ENCODE measurements at regions not wholly inside any gene's neighbourhood (a gene's known extent, or its start where the extent isn't known, plus 50 kb on each side); places are given as distances from the start of the nearest gene placed in this dataset.

DNA sequence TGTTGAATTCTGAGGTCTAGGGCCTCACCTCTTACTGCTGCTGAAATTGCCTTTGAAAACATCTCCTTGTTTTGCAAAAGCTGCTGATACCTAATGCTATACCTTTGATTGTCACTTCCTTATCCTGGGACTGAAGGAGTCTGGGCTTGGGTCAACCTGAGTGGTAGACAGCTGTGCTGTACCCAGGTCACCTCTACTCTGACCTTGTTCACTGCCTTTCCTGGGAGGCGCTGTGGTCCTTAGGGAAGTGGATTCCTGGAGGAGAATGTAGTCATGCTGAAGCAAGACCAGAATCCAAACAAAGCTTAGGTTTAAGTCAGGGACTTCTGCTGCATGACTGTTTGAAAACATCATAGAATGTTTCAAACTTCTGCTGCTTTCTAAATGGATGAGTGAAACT, 191.4 kb downstream of the SNAPC1 start:
- no peak overlapping the region for H3K4me3 ChIP-seq (ENCODE audit: low read depth, low read length)
- ChIA-PET CTCF (interaction anchor here (0.8 to 1.5 kb wide), 3 partner anchors 10 to 174 kb away, joined by 3 to 5 read pairs (median 3); no protein-coding TSS in a partner anchor), POLR2A (no interaction called here)
- no peaks in the 10 kb centered on the region for H3K36me3 ChIP-seq (ENCODE audit: control insufficient read depth, insufficient read depth, low read length)
- no peak for DNase-seq (ENCODE audit: low read depth)
- TF ChIP-seq, protein P1, sequence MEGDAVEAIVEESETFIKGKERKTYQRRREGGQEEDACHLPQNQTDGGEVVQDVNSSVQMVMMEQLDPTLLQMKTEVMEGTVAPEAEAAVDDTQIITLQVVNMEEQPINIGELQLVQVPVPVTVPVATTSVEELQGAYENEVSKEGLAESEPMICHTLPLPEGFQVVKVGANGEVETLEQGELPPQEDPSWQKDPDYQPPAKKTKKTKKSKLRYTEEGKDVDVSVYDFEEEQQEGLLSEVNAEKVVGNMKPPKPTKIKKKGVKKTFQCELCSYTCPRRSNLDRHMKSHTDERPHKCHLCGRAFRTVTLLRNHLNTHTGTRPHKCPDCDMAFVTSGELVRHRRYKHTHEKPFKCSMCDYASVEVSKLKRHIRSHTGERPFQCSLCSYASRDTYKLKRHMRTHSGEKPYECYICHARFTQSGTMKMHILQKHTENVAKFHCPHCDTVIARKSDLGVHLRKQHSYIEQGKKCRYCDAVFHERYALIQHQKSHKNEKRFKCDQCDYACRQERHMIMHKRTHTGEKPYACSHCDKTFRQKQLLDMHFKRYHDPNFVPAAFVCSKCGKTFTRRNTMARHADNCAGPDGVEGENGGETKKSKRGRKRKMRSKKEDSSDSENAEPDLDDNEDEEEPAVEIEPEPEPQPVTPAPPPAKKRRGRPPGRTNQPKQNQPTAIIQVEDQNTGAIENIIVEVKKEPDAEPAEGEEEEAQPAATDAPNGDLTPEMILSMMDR (IDR thresholded peaks at IDR 0.05; ENCODE audit: insufficient read depth, low read depth, low read length) = no peak
- no peaks in the 10 kb centered on the region for H3K27me3 ChIP-seq (ENCODE audit: control insufficient read depth, insufficient read depth, low read length)

DNA sequence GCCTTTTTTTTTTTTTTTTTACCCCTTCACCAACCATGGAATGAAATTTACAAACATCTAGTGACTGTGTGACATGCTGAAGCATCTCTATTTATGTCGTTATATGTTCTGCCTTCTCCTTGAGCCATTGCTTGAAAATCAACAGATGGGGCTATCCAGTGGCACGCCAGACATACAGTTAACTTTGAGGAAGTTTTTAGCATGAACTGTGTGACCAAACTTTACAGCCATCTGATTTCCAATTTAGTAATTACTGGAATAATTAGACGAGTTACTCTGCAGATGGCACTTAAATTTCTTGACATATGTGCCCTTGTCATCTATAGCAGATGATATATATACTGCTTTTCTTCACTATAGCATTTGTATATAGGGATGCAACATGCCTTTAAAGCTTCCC, 192.1 kb downstream of the SNAPC1 start:
- TF ChIP-seq, protein P1 (IDR thresholded peaks at IDR 0.05; ENCODE audit: insufficient read depth, low read depth, low read length) = no peak
- Histone ChIP-seq H3K4me3 (ENCODE audit: low read depth, low read length) (no peak overlapping the region), H3K27me3 (ENCODE audit: control insufficient read depth, insufficient read depth, low read length) (no peaks in the 10 kb centered on the region), H3K36me3 (ENCODE audit: control insufficient read depth, insufficient read depth, low read length) (no peaks in the 10 kb centered on the region)
- ChIA-PET CTCF (interaction anchor here (1.5 kb wide), 1 partner anchor 11 kb away, joined by 3 read pairs; no protein-coding TSS in a partner anchor), POLR2A (no interaction called here)
- no peak for DNase-seq (ENCODE audit: low read depth)

DNA sequence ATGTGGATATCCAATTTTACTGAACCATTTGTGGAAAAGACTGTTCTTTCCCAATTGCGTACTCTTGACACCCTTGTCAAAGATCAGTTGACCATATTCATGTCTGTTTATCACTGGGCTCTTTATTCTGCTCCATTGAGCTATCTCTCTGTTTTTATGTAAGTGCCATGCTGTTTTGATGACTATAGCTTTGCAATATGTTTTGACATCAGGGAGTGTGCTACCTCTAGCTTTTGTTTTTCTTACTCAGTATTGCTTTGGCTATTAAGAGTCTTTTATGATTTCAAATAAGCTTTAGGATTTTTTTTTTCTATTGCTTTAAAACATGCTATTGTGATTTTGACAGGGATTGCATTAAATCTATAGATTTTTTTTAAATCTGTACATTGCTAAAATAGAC, 194.3 kb downstream of the SNAPC1 start:
- H3K4me3 ChIP-seq (ENCODE audit: low read depth, low read length) = no peak overlapping the region
- ChIA-PET POLR2A (no interaction called here), CTCF (interaction anchor here (0.6 to 0.7 kb wide), 2 partner anchors 24 to 443 kb away, joined by 3 to 4 read pairs; no protein-coding TSS in a partner anchor)
- no peak for DNase-seq (ENCODE audit: low read depth)
- no peaks in the 10 kb centered on the region for H3K36me3 ChIP-seq (ENCODE audit: control insufficient read depth, insufficient read depth, low read length)
- TF ChIP-seq, protein P1 (IDR thresholded peaks at IDR 0.05; ENCODE audit: insufficient read depth, low read depth, low read length) = no peak
- H3K27me3 ChIP-seq (ENCODE audit: control insufficient read depth, insufficient read depth, low read length) = no peaks in the 10 kb centered on the region

DNA sequence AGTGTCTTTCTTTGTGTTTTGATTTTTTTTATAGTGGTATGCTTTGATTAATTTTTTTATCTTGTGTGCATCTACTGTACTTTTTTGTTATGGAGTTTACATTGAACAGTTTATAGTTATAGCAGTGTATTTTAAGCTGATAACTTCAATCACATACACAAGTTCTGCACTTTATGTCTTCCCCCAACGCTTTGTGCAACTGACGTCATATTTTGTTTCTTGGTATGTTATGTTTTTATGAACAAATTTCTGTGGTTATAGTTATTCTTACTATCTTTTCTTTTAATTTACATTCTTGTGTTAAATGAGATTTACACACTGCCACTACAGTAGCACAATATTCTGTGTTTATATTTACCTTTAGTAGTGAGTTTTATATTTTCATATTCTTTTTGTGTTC, 197.1 kb downstream of the SNAPC1 start:
- POLR2A ChIA-PET = no interaction called here
- DNase-seq (ENCODE audit: low read depth) = no peak
- no peaks in the 10 kb centered on the region for H3K27me3 ChIP-seq (ENCODE audit: control insufficient read depth, insufficient read depth, low read length)
- H3K36me3 ChIP-seq (ENCODE audit: control insufficient read depth, insufficient read depth, low read length) = no peaks in the 10 kb centered on the region
- CTCF ChIA-PET = no interaction called here
- no peak overlapping the region for H3K4me3 ChIP-seq (ENCODE audit: low read depth, low read length)
- TF ChIP-seq, protein P1 (IDR thresholded peaks at IDR 0.05; ENCODE audit: insufficient read depth, low read depth, low read length) = no peak

DNA sequence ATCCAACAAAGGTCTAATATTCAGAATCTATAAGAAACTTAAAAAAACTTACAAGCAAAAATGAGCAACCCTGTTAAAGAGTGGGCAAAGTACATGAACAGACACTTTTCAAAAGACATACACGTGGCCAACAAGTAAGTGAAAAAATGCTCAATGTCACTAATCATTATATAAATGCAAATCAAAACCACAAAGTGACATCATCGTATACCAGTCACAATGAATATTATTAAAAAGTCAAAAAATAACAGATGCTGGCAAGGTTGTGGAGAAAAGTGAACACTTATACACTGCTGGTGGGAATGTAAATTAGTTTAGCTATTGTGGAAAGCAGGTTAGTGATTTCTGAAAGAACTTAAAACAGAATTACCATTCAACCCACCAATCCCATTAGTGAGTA, 199.1 kb downstream of the SNAPC1 start:
- Histone ChIP-seq H3K27me3 (ENCODE audit: control insufficient read depth, insufficient read depth, low read length) (no peaks in the 10 kb centered on the region), H3K4me3 (ENCODE audit: low read depth, low read length) (no peak overlapping the region), H3K36me3 (ENCODE audit: control insufficient read depth, insufficient read depth, low read length) (no peaks in the 10 kb centered on the region)
- TF ChIP-seq, protein P1 (IDR thresholded peaks at IDR 0.05; ENCODE audit: insufficient read depth, low read depth, low read length) = no peak
- CTCF ChIA-PET = no interaction called here
- DNase-seq (ENCODE audit: low read depth) = no peak
- POLR2A ChIA-PET = no interaction called here

All from BJ (cell line).